Thoracic aorta (tissue), 2 donors: ENCODE measurements at regions not wholly inside any gene's neighbourhood (a gene's known extent, or its start where the extent isn't known, plus 50 kb on each side); places are given as distances from the start of the nearest gene placed in this dataset.

Source experiments
- ATAC-seq: fragments of 150-250 bp; one replicate; pipeline ENCODE4 v1.8.0; 2017; ENCODE audit warnings: low read depth; ENCODE audit not compliant: insufficient number of reproducible peaks, low FRiP score
- DNase-seq: peaks from one replicate; pipeline ENCODE4 v3.0.0-alpha.2; 2020; ENCODE audit warnings: low spot score
- H3K27ac ChIP-seq, 2 donors: fragments of 200-600 bp; sonication (generic); 1 replicate in 1 of 2; 2 replicates in 1 of 2; pipeline ENCODE4 v1.5.1; 2016; ENCODE audit warnings: mild to moderate bottlenecking in 2 of 2, moderate library complexity in 2 of 2
- H3K27me3 ChIP-seq: fragments of 200-600 bp; sonication (generic); replicated peaks from 2 replicates; pipeline ENCODE4 v1.6.0; 2016; ENCODE audit warnings: mild to moderate bottlenecking; ENCODE audit not compliant: insufficient read depth
- H3K36me3 ChIP-seq: fragments of 200-600 bp; sonication (generic); one replicate; pipeline ENCODE4 v1.5.1; 2016
- H3K4me1 ChIP-seq, 2 donors: fragments of 200-600 bp; sonication (generic); 1 replicate in 1 of 2; 2 replicates in 1 of 2; pipeline versions ENCODE4 v1.5.1 to v1.6.0; 2016; ENCODE audit warnings: low read depth in 2 of 2, mild to moderate bottlenecking in 1 of 2; ENCODE audit not compliant: control insufficient read depth in 1 of 2
- H3K4me3 ChIP-seq: fragments of 200-600 bp; sonication (generic); 2 replicates; pipeline ENCODE4 v1.5.1; 2016; ENCODE audit warnings: mild to moderate bottlenecking
- H3K9me3 ChIP-seq: fragments of 200-600 bp; sonication (generic); 2 replicates; pipeline ENCODE4 v1.5.1; 2016
- CTCF ChIP-seq: fragments of 200-600 bp; sonication (generic); IDR thresholded peaks from one replicate; pipeline ENCODE4 v1.5.1; 2019; ENCODE audit warnings: antibody characterized with exemption

- no peak for ATAC-seq
- Histone ChIP-seq H3K4me1 (peaks cover 28 to 37% of the 10 kb centered on the region in 2 donors), H3K4me3 (peak overlapping the region; percentile 78), H3K27me3 (no peaks in the 10 kb centered on the region), H3K27ac (peak overlapping the region; percentile 82 to 97), H3K36me3 (no peaks in the 10 kb centered on the region), H3K9me3 (no peaks in the 10 kb centered on the region)
- TF ChIP-seq CTCF = no peak
- no peak for DNase-seq
Measured at GRCh38 chr2:64858541-64859311, 130.5 kb upstream of the SLC1A4 start.

GRCh38 chr2:64859312-64860212, 129.6 kb upstream of the SLC1A4 start:
- no peaks in the 10 kb centered on the region for H3K36me3 ChIP-seq
- peak overlapping the region; percentile 82 to 97 for H3K27ac ChIP-seq
- H3K27me3 ChIP-seq = no peaks in the 10 kb centered on the region
- H3K4me3 ChIP-seq = peak overlapping the region; percentile 78
- TF ChIP-seq CTCF = no peak
- H3K4me1 ChIP-seq = peaks cover 28 to 39% of the 10 kb centered on the region in 2 donors
- ATAC-seq (peak; percentile 62), DNase-seq (peak; percentile 48)
- H3K9me3 ChIP-seq = no peaks in the 10 kb centered on the region

- Histone ChIP-seq H3K36me3 (no peaks in the 10 kb centered on the region), H3K27me3 (no peaks in the 10 kb centered on the region), H3K4me3 (peak overlapping the region; percentile 78), H3K9me3 (no peaks in the 10 kb centered on the region), H3K4me1 (peaks cover 28 to 42% of the 10 kb centered on the region in 2 donors), H3K27ac (peak overlapping the region; percentile 82 to 97)
- TF ChIP-seq CTCF = no peak
- no peak for ATAC-seq
- no peak for DNase-seq
Measured at GRCh38 chr2:64860276-64860885, 128.8 kb upstream of the SLC1A4 start.

GRCh38 chr2:64860936-64861335, 128.3 kb upstream of the SLC1A4 start:
- TF ChIP-seq CTCF = no peak
- Histone ChIP-seq H3K4me3 (no peak overlapping the region), H3K27me3 (no peaks in the 10 kb centered on the region), H3K4me1 (peaks cover 28 to 45% of the 10 kb centered on the region in 2 donors), H3K9me3 (no peaks in the 10 kb centered on the region), H3K27ac (peak overlapping the region in 1 of 2 donors; percentile 0), H3K36me3 (no peaks in the 10 kb centered on the region)
- ATAC-seq (no peak), DNase-seq (no peak)
